ENCODE measurements at regions not wholly inside any gene's neighbourhood (a gene's known extent, or its start where the extent isn't known, plus 50 kb on each side); places are given as distances from the start of the nearest gene placed in this dataset.

DNA sequence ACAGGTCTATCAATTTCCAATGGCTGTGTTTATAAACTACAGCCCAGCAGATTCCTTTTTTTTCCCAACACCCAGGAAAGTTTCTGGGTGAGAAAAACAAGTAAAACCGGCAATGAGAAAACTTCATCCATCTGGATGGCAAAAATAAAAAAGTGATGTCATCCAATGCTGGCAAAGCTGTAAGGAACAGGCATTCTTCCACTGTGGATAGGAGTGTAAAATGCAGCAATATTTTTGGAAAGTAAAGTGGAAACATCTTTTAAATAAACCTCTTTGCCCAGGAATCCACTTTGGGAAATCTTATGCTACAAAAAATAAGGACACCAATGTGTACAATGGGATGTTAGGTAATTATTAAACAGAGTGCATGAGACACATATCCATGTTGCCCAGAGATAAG lies 102.1 kb upstream of the NT5E start (continued):
- TF ChIP-seq, protein P1, sequence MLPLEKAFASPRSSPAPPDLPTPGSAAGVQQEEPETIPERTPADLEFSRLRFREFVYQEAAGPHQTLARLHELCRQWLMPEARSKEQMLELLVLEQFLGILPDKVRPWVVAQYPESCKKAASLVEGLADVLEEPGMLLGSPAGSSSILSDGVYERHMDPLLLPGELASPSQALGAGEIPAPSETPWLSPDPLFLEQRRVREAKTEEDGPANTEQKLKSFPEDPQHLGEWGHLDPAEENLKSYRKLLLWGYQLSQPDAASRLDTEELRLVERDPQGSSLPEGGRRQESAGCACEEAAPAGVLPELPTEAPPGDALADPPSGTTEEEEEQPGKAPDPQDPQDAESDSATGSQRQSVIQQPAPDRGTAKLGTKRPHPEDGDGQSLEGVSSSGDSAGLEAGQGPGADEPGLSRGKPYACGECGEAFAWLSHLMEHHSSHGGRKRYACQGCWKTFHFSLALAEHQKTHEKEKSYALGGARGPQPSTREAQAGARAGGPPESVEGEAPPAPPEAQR (CRISPR knock-in tag; IDR thresholded peaks at IDR 0.05): no peak
- TF ChIP-seq TP53 (CRISPR knock-in tag; IDR thresholded peaks at IDR 0.05): no peak

DNA sequence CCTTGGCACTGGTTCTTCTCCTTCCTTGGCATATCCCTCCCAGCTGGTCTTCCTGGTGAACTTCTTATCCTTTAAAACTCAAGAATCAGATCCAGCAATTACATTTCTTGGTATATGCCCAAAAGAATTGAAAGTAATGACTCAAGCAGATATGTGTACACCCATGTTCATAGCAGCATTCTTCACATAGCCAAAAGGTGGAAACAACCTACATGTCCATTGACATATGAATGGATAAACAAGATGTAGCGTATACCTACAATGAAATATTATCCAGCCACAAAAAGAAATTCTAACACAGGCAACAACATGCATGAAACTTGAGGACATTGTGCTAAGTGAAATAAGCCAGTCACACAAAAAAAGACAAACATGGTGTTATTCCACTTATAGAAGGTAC lies 103.7 kb upstream of the NT5E start:
- Mint-ChIP-seq H3K9me3 (no peaks in the 10 kb centered on the region), H3K4me1 (no peaks in the 10 kb centered on the region), H3K4me3 (no peak overlapping the region), H3K27me3 (ENCODE audit: low read depth) (no peaks in the 10 kb centered on the region), H3K36me3 (no peaks in the 10 kb centered on the region), H3K27ac (no peak overlapping the region)
- TF ChIP-seq MYBL2 (CRISPR knock-in tag; IDR thresholded peaks at IDR 0.05): no peak
- TF ChIP-seq, protein P2, sequence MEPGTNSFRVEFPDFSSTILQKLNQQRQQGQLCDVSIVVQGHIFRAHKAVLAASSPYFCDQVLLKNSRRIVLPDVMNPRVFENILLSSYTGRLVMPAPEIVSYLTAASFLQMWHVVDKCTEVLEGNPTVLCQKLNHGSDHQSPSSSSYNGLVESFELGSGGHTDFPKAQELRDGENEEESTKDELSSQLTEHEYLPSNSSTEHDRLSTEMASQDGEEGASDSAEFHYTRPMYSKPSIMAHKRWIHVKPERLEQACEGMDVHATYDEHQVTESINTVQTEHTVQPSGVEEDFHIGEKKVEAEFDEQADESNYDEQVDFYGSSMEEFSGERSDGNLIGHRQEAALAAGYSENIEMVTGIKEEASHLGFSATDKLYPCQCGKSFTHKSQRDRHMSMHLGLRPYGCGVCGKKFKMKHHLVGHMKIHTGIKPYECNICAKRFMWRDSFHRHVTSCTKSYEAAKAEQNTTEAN (CRISPR knock-in tag; IDR thresholded peaks at IDR 0.05): no peak
- TF ChIP-seq, protein P3, sequence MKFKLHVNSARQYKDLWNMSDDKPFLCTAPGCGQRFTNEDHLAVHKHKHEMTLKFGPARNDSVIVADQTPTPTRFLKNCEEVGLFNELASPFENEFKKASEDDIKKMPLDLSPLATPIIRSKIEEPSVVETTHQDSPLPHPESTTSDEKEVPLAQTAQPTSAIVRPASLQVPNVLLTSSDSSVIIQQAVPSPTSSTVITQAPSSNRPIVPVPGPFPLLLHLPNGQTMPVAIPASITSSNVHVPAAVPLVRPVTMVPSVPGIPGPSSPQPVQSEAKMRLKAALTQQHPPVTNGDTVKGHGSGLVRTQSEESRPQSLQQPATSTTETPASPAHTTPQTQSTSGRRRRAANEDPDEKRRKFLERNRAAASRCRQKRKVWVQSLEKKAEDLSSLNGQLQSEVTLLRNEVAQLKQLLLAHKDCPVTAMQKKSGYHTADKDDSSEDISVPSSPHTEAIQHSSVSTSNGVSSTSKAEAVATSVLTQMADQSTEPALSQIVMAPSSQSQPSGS (CRISPR knock-in tag; IDR thresholded peaks at IDR 0.05; ENCODE audit: borderline replicate concordance, low read depth): no peak
- TF ChIP-seq SMAD3 (CRISPR knock-in tag; IDR thresholded peaks at IDR 0.05; ENCODE audit: borderline replicate concordance): no peak
- TF ChIP-seq ZNF263 (CRISPR knock-in tag; IDR thresholded peaks at IDR 0.05; ENCODE audit: low read depth): no peak
- DNase-seq (ENCODE audit: low spot score): no peak
- ATAC-seq: no peak
- ChIA-PET CTCF (interaction anchor here (1.0 kb wide), 1 partner anchor 137 kb away, joined by 5 read pairs; no protein-coding TSS in a partner anchor), POLR2A (no interaction called here)

DNA sequence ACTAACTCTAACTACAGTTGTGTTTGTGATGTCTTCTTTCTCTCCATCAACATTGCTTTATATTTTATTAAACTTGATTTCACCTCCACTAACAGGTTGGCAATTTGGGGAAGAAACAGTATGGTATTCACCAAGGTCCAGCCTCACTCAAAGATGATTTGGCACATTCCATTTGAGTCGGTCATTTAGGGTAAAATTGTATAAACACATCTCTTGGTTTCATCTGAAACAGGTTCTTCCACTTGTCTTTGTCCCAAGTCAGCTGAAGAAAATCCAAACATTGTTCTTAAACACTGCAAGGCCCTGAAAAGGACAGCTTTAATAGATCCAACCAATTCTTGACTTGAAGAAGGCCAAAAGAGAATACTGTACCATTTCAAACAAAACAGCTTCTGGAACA lies 104.9 kb upstream of the NT5E start:
- Mint-ChIP-seq H3K36me3 (no peaks in the 10 kb centered on the region), H3K9me3 (no peaks in the 10 kb centered on the region), H3K4me1 (no peaks in the 10 kb centered on the region), H3K4me3 (no peak overlapping the region), H3K27ac (no peak overlapping the region), H3K27me3 (ENCODE audit: low read depth) (no peaks in the 10 kb centered on the region)
- ATAC-seq: no peak
- ChIA-PET CTCF (interaction anchor here (0.5 kb wide), 1 partner anchor 598 kb away, joined by 3 read pairs; no protein-coding TSS in a partner anchor), POLR2A (no interaction called here)
- DNase-seq (ENCODE audit: low spot score): no peak
- TF ChIP-seq, protein P4, sequence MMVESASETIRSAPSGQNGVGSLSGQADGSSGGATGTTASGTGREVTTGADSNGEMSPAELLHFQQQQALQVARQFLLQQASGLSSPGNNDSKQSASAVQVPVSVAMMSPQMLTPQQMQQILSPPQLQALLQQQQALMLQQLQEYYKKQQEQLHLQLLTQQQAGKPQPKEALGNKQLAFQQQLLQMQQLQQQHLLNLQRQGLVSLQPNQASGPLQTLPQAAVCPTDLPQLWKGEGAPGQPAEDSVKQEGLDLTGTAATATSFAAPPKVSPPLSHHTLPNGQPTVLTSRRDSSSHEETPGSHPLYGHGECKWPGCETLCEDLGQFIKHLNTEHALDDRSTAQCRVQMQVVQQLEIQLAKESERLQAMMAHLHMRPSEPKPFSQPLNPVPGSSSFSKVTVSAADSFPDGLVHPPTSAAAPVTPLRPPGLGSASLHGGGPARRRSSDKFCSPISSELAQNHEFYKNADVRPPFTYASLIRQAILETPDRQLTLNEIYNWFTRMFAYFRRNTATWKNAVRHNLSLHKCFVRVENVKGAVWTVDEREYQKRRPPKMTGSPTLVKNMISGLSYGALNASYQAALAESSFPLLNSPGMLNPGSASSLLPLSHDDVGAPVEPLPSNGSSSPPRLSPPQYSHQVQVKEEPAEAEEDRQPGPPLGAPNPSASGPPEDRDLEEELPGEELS (CRISPR knock-in tag; IDR thresholded peaks at IDR 0.05): no peak
- TF ChIP-seq, protein P5, sequence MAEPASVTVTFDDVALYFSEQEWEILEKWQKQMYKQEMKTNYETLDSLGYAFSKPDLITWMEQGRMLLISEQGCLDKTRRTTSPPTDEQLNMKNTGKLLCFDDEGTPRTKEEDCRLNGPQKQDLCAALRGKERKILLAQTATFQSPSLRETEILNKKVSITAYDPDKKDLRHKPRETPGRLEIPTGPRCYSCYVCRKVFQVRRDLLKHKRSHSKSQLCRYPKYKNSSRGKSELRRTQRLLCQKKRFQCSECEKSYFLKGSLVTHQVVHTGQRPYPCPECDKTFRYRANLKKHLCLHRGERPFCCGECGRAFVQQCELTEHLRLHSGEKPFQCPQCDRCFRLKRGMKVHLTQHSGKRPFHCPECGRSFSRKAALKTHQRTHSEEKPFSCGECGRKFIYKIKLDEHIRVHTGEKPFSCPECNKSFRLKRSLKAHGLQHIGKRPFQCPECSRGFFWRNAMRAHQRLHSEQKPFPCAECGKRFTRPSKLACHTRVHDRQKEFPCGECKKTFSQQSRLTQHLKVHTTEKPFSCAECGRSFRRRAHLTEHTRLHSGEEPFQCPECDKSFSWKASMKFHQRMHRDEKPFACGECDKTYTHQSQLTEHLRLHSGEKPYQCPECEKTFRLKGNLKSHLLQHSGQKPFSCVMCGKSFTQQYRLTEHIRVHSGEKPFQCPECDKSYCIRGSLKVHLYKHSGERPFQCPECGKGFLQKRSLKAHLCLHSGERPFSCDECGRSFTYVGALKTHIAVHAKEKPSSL (CRISPR knock-in tag; conservative IDR thresholded peaks at IDR 0.05): no peak
- TF ChIP-seq, protein P6, sequence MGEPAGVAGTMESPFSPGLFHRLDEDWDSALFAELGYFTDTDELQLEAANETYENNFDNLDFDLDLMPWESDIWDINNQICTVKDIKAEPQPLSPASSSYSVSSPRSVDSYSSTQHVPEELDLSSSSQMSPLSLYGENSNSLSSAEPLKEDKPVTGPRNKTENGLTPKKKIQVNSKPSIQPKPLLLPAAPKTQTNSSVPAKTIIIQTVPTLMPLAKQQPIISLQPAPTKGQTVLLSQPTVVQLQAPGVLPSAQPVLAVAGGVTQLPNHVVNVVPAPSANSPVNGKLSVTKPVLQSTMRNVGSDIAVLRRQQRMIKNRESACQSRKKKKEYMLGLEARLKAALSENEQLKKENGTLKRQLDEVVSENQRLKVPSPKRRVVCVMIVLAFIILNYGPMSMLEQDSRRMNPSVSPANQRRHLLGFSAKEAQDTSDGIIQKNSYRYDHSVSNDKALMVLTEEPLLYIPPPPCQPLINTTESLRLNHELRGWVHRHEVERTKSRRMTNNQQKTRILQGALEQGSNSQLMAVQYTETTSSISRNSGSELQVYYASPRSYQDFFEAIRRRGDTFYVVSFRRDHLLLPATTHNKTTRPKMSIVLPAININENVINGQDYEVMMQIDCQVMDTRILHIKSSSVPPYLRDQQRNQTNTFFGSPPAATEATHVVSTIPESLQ (CRISPR knock-in tag; IDR thresholded peaks at IDR 0.05): no peak
- TF ChIP-seq SMAD3 (CRISPR knock-in tag; IDR thresholded peaks at IDR 0.05; ENCODE audit: borderline replicate concordance) (no peak), MYBL2 (CRISPR knock-in tag; IDR thresholded peaks at IDR 0.05) (no peak), ZNF396 (CRISPR knock-in tag; IDR thresholded peaks at IDR 0.05; ENCODE audit: borderline replicate concordance) (no peak), PRRX2 (CRISPR knock-in tag; IDR thresholded peaks at IDR 0.05) (no peak), FOXK1 (CRISPR knock-in tag; IDR thresholded peaks at IDR 0.05) (no peak), MXD4 (CRISPR knock-in tag; IDR thresholded peaks at IDR 0.05; ENCODE audit: borderline replicate concordance) (no peak)
- TF ChIP-seq, protein P7, sequence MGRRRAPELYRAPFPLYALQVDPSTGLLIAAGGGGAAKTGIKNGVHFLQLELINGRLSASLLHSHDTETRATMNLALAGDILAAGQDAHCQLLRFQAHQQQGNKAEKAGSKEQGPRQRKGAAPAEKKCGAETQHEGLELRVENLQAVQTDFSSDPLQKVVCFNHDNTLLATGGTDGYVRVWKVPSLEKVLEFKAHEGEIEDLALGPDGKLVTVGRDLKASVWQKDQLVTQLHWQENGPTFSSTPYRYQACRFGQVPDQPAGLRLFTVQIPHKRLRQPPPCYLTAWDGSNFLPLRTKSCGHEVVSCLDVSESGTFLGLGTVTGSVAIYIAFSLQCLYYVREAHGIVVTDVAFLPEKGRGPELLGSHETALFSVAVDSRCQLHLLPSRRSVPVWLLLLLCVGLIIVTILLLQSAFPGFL (CRISPR knock-in tag; IDR thresholded peaks at IDR 0.05; ENCODE audit: borderline replicate concordance): no peak
- TF ChIP-seq, protein P8, sequence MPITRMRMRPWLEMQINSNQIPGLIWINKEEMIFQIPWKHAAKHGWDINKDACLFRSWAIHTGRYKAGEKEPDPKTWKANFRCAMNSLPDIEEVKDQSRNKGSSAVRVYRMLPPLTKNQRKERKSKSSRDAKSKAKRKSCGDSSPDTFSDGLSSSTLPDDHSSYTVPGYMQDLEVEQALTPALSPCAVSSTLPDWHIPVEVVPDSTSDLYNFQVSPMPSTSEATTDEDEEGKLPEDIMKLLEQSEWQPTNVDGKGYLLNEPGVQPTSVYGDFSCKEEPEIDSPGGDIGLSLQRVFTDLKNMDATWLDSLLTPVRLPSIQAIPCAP (CRISPR knock-in tag; IDR thresholded peaks at IDR 0.05): no peak

All from WTC11 (cell line).